GM12873 (cell line): ENCODE measurements at regions not wholly inside any gene's neighbourhood (a gene's known extent, or its start where the extent isn't known, plus 50 kb on each side); places are given as distances from the start of the nearest gene placed in this dataset.

ENCODE experiments used
- CTCF ChIP-seq: IDR thresholded peaks from 2 replicates; pipeline ENCODE4 v1.5.1; 2012; ENCODE audit warnings: low read depth, mild to moderate bottlenecking, moderate library complexity, low read length, control low read depth; ENCODE audit not compliant: insufficient read depth; ENCODE audit errors: missing control alignments

- no peak for TF ChIP-seq CTCF
Measured at GRCh38 chr4:159837071-159837470, 734.2 kb downstream of the RAPGEF2 start.

GRCh38 chr4:159855731-159856130 lies 752.9 kb downstream of the RAPGEF2 start:
- TF ChIP-seq CTCF: no peak

GRCh38 chr4:159856451-159856850 lies 753.6 kb downstream of the RAPGEF2 start:
- TF ChIP-seq CTCF: no peak

GRCh38 chr4:159859656-159860148 lies 756.8 kb downstream of the RAPGEF2 start:
- no peak for TF ChIP-seq CTCF

GRCh38 chr4:159860945-159861344 lies 758.1 kb downstream of the RAPGEF2 start:
- no peak for TF ChIP-seq CTCF

- TF ChIP-seq CTCF: no peak
Measured at GRCh38 chr4:159864337-159864736, 761.5 kb downstream of the RAPGEF2 start.

- no peak for TF ChIP-seq CTCF
Measured at GRCh38 chr4:159867673-159868072, 764.8 kb downstream of the RAPGEF2 start.

- no peak for TF ChIP-seq CTCF
Measured at GRCh38 chr4:159871141-159871540, 768.3 kb downstream of the RAPGEF2 start.
